SH-SY5Y (cell line): ENCODE measurements at regions not wholly inside any gene's neighbourhood (a gene's known extent, or its start where the extent isn't known, plus 50 kb on each side); places are given as distances from the start of the nearest gene placed in this dataset.

Source experiments
- GATA2 ChIP-seq: IDR thresholded peaks from 2 replicates; pipeline ENCODE4 v1.6.1; 2011; ENCODE audit warnings: mild to moderate bottlenecking, low read depth, low read length
- GATA3 ChIP-seq: IDR thresholded peaks from 2 replicates; pipeline ENCODE4 v1.6.1; 2011; ENCODE audit warnings: low read depth, mild to moderate bottlenecking, low read length, moderate library complexity

DNA sequence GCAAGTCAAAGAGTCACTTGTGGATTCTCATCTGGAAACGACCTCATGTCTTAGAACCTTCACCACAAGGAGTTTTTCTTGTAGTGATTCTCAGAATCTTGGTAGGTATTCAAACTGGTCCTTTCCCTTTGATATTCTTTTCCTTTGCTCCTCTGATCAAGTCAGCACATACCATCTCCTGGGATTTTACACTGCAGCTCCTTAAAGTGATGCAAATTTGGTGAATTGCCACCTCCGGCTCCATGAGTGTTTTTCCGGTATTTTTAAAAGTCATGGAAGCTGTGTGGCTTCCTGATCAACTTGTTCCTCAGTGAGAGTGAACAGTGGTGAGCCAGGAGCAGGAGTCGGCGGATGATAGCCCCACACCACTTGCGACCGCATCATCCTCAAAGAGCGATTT lies 182.1 kb upstream of the DAB1 start:
- TF ChIP-seq GATA2 (no peak), GATA3 (no peak)
